ENCODE measurements at regions not wholly inside any gene's neighbourhood (a gene's known extent, or its start where the extent isn't known, plus 50 kb on each side); places are given as distances from the start of the nearest gene placed in this dataset.

GRCh38 chr10:131426534-131426898 is 115.0 kb upstream of the TCERG1L start:
- Histone ChIP-seq H3K27me3 (ENCODE audit: control insufficient read depth, insufficient read depth, low read length) (no peaks in the 10 kb centered on the region), H3K4me3 (ENCODE audit: low read depth, low read length) (no peak overlapping the region), H3K36me3 (ENCODE audit: control insufficient read depth, insufficient read depth, low read length) (no peaks in the 10 kb centered on the region)
- TF ChIP-seq, protein P1, sequence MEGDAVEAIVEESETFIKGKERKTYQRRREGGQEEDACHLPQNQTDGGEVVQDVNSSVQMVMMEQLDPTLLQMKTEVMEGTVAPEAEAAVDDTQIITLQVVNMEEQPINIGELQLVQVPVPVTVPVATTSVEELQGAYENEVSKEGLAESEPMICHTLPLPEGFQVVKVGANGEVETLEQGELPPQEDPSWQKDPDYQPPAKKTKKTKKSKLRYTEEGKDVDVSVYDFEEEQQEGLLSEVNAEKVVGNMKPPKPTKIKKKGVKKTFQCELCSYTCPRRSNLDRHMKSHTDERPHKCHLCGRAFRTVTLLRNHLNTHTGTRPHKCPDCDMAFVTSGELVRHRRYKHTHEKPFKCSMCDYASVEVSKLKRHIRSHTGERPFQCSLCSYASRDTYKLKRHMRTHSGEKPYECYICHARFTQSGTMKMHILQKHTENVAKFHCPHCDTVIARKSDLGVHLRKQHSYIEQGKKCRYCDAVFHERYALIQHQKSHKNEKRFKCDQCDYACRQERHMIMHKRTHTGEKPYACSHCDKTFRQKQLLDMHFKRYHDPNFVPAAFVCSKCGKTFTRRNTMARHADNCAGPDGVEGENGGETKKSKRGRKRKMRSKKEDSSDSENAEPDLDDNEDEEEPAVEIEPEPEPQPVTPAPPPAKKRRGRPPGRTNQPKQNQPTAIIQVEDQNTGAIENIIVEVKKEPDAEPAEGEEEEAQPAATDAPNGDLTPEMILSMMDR (IDR thresholded peaks at IDR 0.05; ENCODE audit: insufficient read depth, low read length, severe bottlenecking), result no peak
- DNase-seq (ENCODE audit: low read depth) (no peak), FAIRE-seq (no peak)

GRCh38 chr10:131427281-131427680 is 115.8 kb upstream of the TCERG1L start:
- H3K36me3 ChIP-seq (ENCODE audit: control insufficient read depth, insufficient read depth, low read length), result no peaks in the 10 kb centered on the region
- no peak overlapping the region for H3K4me3 ChIP-seq (ENCODE audit: low read depth, low read length)
- TF ChIP-seq, protein P1 (IDR thresholded peaks at IDR 0.05; ENCODE audit: insufficient read depth, low read length, severe bottlenecking), result no peak
- no peak for FAIRE-seq
- H3K27me3 ChIP-seq (ENCODE audit: control insufficient read depth, insufficient read depth, low read length), result no peaks in the 10 kb centered on the region
- no peak for DNase-seq (ENCODE audit: low read depth)

GRCh38 chr10:131427901-131428300 is 116.4 kb upstream of the TCERG1L start:
- DNase-seq (ENCODE audit: low read depth) (no peak), FAIRE-seq (no peak)
- Histone ChIP-seq H3K4me3 (ENCODE audit: low read depth, low read length) (no peak overlapping the region), H3K27me3 (ENCODE audit: control insufficient read depth, insufficient read depth, low read length) (no peaks in the 10 kb centered on the region), H3K36me3 (ENCODE audit: control insufficient read depth, insufficient read depth, low read length) (no peaks in the 10 kb centered on the region)
- TF ChIP-seq, protein P1 (IDR thresholded peaks at IDR 0.05; ENCODE audit: insufficient read depth, low read length, severe bottlenecking), result no peak

DNA sequence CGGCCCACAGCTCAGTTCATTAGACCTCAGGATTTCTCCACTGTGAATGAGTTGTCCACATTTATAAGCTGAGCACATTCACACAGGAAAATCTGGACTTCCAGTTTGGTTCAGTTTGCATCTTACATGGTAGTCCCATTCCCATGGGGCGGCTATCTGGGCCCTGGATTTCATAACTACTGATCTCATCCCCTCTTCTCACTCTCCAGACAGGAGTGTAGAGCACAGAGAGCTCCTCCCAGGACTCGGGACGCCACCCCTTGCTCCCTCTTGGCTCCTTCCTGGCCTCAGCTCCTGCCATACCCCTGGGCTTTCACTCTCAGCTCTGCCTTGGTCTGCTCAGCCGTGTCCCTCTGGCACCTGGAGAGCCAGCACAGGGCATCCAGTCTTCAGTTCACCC is 117.6 kb upstream of the TCERG1L start:
- DNase-seq (ENCODE audit: low read depth), result no peak
- no peak for FAIRE-seq
- H3K27me3 ChIP-seq (ENCODE audit: control insufficient read depth, insufficient read depth, low read length), result no peaks in the 10 kb centered on the region
- TF ChIP-seq, protein P1 (IDR thresholded peaks at IDR 0.05; ENCODE audit: insufficient read depth, low read length, severe bottlenecking), result no peak
- H3K4me3 ChIP-seq (ENCODE audit: low read depth, low read length), result no peak overlapping the region
- H3K36me3 ChIP-seq (ENCODE audit: control insufficient read depth, insufficient read depth, low read length), result no peaks in the 10 kb centered on the region

DNA sequence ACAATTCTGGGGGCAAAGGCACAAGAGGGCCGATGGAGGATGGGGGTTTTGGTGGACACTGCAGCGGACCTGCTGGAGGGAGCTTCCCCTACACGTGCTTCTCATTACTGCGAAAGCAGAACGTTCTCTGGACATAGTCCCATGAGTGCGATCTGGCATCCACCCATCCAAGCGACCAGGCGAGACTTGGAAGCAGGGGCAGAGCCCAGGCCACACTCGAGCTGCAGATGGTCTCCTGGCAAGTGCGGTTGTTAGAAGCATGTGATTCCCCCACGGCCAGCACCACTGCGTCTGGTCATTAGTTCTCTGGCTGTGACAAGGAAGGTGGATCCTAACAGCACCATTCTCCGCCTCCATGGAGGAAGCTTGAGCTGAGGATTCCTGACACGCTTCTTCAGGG is 118.4 kb upstream of the TCERG1L start:
- FAIRE-seq (no peak), DNase-seq (ENCODE audit: low read depth) (no peak)
- TF ChIP-seq, protein P1 (IDR thresholded peaks at IDR 0.05; ENCODE audit: insufficient read depth, low read length, severe bottlenecking), result no peak
- Histone ChIP-seq H3K27me3 (ENCODE audit: control insufficient read depth, insufficient read depth, low read length) (no peaks in the 10 kb centered on the region), H3K36me3 (ENCODE audit: control insufficient read depth, insufficient read depth, low read length) (no peaks in the 10 kb centered on the region), H3K4me3 (ENCODE audit: low read depth, low read length) (no peak overlapping the region)

DNA sequence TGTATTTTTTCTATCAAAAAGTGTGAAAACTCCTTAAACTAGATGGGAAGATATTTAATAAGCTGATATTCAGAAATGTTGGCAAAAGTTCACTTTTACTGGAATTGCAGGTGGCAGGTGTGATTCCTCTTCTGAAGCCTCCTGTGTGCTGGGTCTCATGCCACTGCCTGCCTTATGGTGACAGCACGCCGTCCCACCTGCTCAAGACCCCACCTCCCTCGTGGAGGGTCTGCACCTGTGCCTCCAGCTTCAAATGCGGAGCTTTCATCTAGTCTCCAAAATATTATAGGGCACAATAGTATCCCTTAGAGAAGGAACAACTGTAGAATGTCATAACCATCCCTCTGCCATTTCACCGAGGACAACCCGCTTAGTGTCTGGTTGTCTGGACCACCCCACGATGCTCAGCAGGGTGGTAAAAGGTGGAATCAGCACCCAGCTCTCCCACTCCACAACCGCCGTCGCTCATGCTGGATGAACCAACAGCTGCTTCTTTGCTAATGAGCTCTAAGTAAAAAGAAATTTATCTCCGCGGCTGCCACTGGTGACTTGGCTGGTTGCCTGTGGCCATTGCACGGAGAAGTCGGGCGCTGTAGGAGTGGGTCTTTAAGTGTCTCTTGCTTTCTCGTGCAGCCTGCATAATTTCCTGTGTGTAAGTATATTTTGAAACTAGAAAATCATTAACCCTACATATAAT is 119.3 kb upstream of the TCERG1L start:
- TF ChIP-seq, protein P1 (IDR thresholded peaks at IDR 0.05; ENCODE audit: insufficient read depth, low read length, severe bottlenecking), result no peak
- Histone ChIP-seq H3K36me3 (ENCODE audit: control insufficient read depth, insufficient read depth, low read length) (no peaks in the 10 kb centered on the region), H3K27me3 (ENCODE audit: control insufficient read depth, insufficient read depth, low read length) (no peaks in the 10 kb centered on the region), H3K4me3 (ENCODE audit: low read depth, low read length) (no peak overlapping the region)
- no peak for DNase-seq (ENCODE audit: low read depth)
- FAIRE-seq, result no peak

Data from bronchial epithelial cell (primary cell).